Testis (tissue), 2 donors: ENCODE measurements at regions not wholly inside any gene's neighbourhood (a gene's known extent, or its start where the extent isn't known, plus 50 kb on each side); places are given as distances from the start of the nearest gene placed in this dataset.

ENCODE experiments used
- DNase-seq: peaks from one replicate; pipeline ENCODE4 v3.0.0-alpha.2; 2019
- H3K27ac ChIP-seq, 2 donors: fragments of 200-600 bp; sonication (generic); one replicate each; pipeline ENCODE4 v1.5.1; 2019
- H3K27me3 ChIP-seq: fragments of 200-600 bp; sonication (generic); one replicate; pipeline ENCODE4 v1.5.1; 2019
- H3K36me3 ChIP-seq: fragments of 200-600 bp; sonication (generic); one replicate; pipeline ENCODE4 v1.5.1; 2017; ENCODE audit warnings: low read depth; ENCODE audit errors: missing control alignments
- H3K4me1 ChIP-seq: fragments of 200-600 bp; sonication (generic); one replicate; pipeline ENCODE4 v1.5.1; 2019
- H3K4me3 ChIP-seq, 2 donors: fragments of 200-600 bp; sonication (generic); one replicate each; pipeline ENCODE4 v1.5.1; 2017 to 2019
- H3K9me3 ChIP-seq: fragments of 200-600 bp; sonication (generic); one replicate; pipeline ENCODE4 v1.5.1; 2017
- POLR2A ChIP-seq: fragments of 450-650 bp; IDR thresholded peaks from one replicate; pipeline ENCODE4 v1.6.1; 2017; ENCODE audit warnings: antibody characterized with exemption, mild to moderate bottlenecking, moderate library complexity
- WGBS, 2 donors: methylation state at CpG; one replicate each; pipeline ENCODE4 v1.1.5; 2018; 5-methylcytosine and 5-hydroxymethylcytosine counted together
- intact Hi-C: fragments of 100-400 bp; cut with DNase I; formaldehyde crosslinking; loops from one replicate; pipeline ENCODE4 v1.15.1; 2023; ENCODE audit warnings: low total_unique reads
- TF ChIP-seq, protein P1 (sequence below), 3 experiments: fragments of 450-650 bp in 2 of 3; fragments of 200-600 bp in 1 of 3; sonication (generic) in 1 of 3; IDR thresholded peaks; one replicate each; pipeline ENCODE4 v1.5.1; 2016 to 2019; ENCODE audit warnings: antibody characterized with exemption in 3 of 3, mild to moderate bottlenecking in 2 of 3, moderate library complexity in 1 of 3

DNA sequence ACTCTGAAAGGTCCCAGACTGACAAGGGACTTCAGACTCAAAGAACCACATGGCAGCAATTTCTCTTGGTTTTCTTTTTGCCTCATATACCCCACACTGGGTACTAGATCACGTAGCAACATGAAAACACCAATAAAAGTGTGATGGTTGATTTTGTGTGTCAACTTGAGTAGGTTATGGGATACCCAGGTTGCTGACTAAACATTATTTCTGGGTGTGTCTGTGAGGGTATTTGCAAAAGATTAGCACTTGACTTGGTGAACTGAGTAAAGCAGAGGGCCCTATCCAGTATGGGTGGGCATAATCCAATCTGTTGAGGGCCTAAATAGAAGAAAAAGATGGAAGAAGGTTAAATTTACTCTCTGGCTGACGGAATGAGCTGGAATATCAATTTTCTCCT lies 53.8 kb upstream of the ZNF618 start:
- DNase-seq, result no peak
- no peaks in the 10 kb centered on the region for H3K36me3 ChIP-seq
- no peak overlapping the region for H3K27ac ChIP-seq
- H3K27me3 ChIP-seq, result no peaks in the 10 kb centered on the region
- TF ChIP-seq, protein P1, sequence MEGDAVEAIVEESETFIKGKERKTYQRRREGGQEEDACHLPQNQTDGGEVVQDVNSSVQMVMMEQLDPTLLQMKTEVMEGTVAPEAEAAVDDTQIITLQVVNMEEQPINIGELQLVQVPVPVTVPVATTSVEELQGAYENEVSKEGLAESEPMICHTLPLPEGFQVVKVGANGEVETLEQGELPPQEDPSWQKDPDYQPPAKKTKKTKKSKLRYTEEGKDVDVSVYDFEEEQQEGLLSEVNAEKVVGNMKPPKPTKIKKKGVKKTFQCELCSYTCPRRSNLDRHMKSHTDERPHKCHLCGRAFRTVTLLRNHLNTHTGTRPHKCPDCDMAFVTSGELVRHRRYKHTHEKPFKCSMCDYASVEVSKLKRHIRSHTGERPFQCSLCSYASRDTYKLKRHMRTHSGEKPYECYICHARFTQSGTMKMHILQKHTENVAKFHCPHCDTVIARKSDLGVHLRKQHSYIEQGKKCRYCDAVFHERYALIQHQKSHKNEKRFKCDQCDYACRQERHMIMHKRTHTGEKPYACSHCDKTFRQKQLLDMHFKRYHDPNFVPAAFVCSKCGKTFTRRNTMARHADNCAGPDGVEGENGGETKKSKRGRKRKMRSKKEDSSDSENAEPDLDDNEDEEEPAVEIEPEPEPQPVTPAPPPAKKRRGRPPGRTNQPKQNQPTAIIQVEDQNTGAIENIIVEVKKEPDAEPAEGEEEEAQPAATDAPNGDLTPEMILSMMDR (IDR thresholded peaks at IDR 0.05), result no peak
- TF ChIP-seq POLR2A, result no peak
- no peaks in the 10 kb centered on the region for H3K4me1 ChIP-seq
- no peak overlapping the region for H3K4me3 ChIP-seq
- intact Hi-C loops, result no loop called here
- no peaks in the 10 kb centered on the region for H3K9me3 ChIP-seq
- 87 to 95% methylated on average over 2 of the region's 2 CpGs for WGBS, 2 donors

DNA sequence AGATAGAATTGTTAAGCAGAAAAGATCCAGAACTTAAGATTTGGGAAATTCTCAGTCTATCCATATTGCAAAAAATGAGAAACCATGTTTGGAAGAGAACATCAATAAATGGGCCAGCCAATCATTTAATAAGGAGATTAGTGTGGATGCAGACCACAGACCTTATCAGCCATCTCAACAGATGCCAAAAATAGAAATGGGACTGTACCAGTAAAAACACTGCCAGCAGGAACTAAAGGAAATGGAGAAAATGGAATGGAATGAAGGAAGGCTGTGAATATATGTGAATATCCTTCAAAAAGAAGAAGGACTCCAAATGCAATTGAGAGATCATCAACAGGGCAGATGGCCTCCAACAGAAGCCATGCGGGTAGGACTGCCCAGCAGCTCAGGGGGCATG lies 52.7 kb upstream of the ZNF618 start:
- no peaks in the 10 kb centered on the region for H3K9me3 ChIP-seq
- H3K27ac ChIP-seq, result no peak overlapping the region
- no peaks in the 10 kb centered on the region for H3K4me1 ChIP-seq
- H3K27me3 ChIP-seq, result no peaks in the 10 kb centered on the region
- H3K4me3 ChIP-seq, result no peak overlapping the region
- TF ChIP-seq POLR2A, result no peak
- TF ChIP-seq, protein P1 (IDR thresholded peaks at IDR 0.05), result no peak
- no peaks in the 10 kb centered on the region for H3K36me3 ChIP-seq
- WGBS, 2 donors, result 100% methylated on average over 1 of the region's 1 CpG
- no peak for DNase-seq
- intact Hi-C loops, result no loop called here
